Glomerular visceral epithelial cell (primary cell): ENCODE measurements at regions not wholly inside any gene's neighbourhood (a gene's known extent, or its start where the extent isn't known, plus 50 kb on each side); places are given as distances from the start of the nearest gene placed in this dataset.

Experiments
- DNase-seq: peaks from one replicate; pipeline ENCODE4 v3.0.0-alpha.2; 2016; ENCODE audit errors: extremely low spot score

GRCh38 chr12:4223273-4223845 lies 50.2 kb upstream of the CCND2 start:
- no peak for DNase-seq

- no peak for DNase-seq
These were observed 52.3 kb upstream of the CCND2 start for GRCh38 chr12:4221258-4221620.

- DNase-seq: no peak
These were observed 52.9 kb upstream of the CCND2 start for GRCh38 chr12:4220536-4221257.

- DNase-seq: no peak
These were observed 56.5 kb upstream of the CCND2 start for GRCh38 chr12:4217091-4217490.

- no peak for DNase-seq
These were observed 57.2 kb upstream of the CCND2 start for GRCh38 chr12:4216187-4216927.

- no peak for DNase-seq
These were observed 58.1 kb upstream of the CCND2 start for GRCh38 chr12:4215229-4216186.

GRCh38 chr12:4214877-4215228 lies 58.7 kb upstream of the CCND2 start:
- no peak for DNase-seq

- DNase-seq: no peak
These were observed 60.1 kb upstream of the CCND2 start for GRCh38 chr12:4213471-4213870.

GRCh38 chr12:4212845-4213244 lies 60.7 kb upstream of the CCND2 start:
- no peak for DNase-seq

- DNase-seq: no peak
These were observed 62.2 kb upstream of the CCND2 start for GRCh38 chr12:4211372-4211771.

- no peak for DNase-seq
These were observed 63.4 kb upstream of the CCND2 start for GRCh38 chr12:4210183-4210582.

- DNase-seq: no peak
These were observed 67.1 kb upstream of the CCND2 start for GRCh38 chr12:4206470-4206869.

- no peak for DNase-seq
These were observed 69.7 kb upstream of the CCND2 start for GRCh38 chr12:4203772-4204376.

GRCh38 chr12:4202918-4203317 lies 70.6 kb upstream of the CCND2 start:
- DNase-seq: no peak

GRCh38 chr12:4202487-4202886 lies 71.1 kb upstream of the CCND2 start:
- no peak for DNase-seq

- no peak for DNase-seq
These were observed 72.0 kb upstream of the CCND2 start for GRCh38 chr12:4201333-4202100.

GRCh38 chr12:4197922-4198763 lies 75.4 kb upstream of the CCND2 start:
- no peak for DNase-seq

- no peak for DNase-seq
These were observed 76.6 kb upstream of the CCND2 start for GRCh38 chr12:4196805-4197420.

- DNase-seq: no peak
These were observed 78.9 kb upstream of the CCND2 start for GRCh38 chr12:4194668-4195067.

GRCh38 chr12:4193821-4194220 lies 79.7 kb upstream of the CCND2 start:
- DNase-seq: no peak
